Transverse colon (tissue), 4 donors: ENCODE measurements at regions not wholly inside any gene's neighbourhood (a gene's known extent, or its start where the extent isn't known, plus 50 kb on each side); places are given as distances from the start of the nearest gene placed in this dataset.

Experiments
- DNase-seq: peaks from one replicate; pipeline ENCODE4 v3.0.0-alpha.2; 2019
- H3K27ac ChIP-seq, 4 donors: fragments of 200-600 bp; sonication (generic); 2 replicates each; pipeline ENCODE4 v1.5.1; 2016 to 2018; ENCODE audit warnings: inconsistent platforms in 4 of 4
- H3K27me3 ChIP-seq: fragments of 200-600 bp; sonication (generic); 2 replicates; pipeline ENCODE4 v1.5.1; 2017; ENCODE audit warnings: inconsistent platforms
- H3K36me3 ChIP-seq, 4 donors: fragments of 200-600 bp; sonication (generic); 2 replicates each; pipeline ENCODE4 v1.5.1; 2017 to 2019; ENCODE audit warnings: inconsistent platforms in 4 of 4
- H3K4me1 ChIP-seq, 4 donors: fragments of 200-600 bp; sonication (generic); 2 replicates each; pipeline ENCODE4 v1.5.1; 2017 to 2020; ENCODE audit warnings: inconsistent platforms in 4 of 4
- H3K4me3 ChIP-seq, 4 donors: fragments of 200-600 bp; sonication (generic); 1 replicate in 1 of 4; 2 replicates in 3 of 4; pipeline versions ENCODE4 v1.5.1 to v1.6.1; 2017 to 2019; ENCODE audit warnings: inconsistent platforms in 4 of 4
- H3K9me3 ChIP-seq, 2 donors: fragments of 200-600 bp; sonication (generic); 2 replicates each; pipeline ENCODE4 v1.5.1; 2017 to 2019; ENCODE audit warnings: inconsistent platforms in 2 of 2
- EP300 ChIP-seq: sonication (generic); formaldehyde crosslinking; IDR thresholded peaks from one replicate; pipeline ENCODE4 v1.6.1; 2017; ENCODE audit warnings: antibody characterized with exemption, low read depth
- POLR2A ChIP-seq: fragments of 450-650 bp; IDR thresholded peaks from one replicate; pipeline ENCODE4 v1.6.1; 2016; ENCODE audit warnings: antibody characterized with exemption, mild to moderate bottlenecking, moderate library complexity
- POLR2AphosphoS5 ChIP-seq, 3 donors: sonication (generic); formaldehyde crosslinking; IDR thresholded peaks; one replicate each; pipeline ENCODE4 v1.6.1; 2016; ENCODE audit warnings: antibody characterized with exemption in 3 of 3
- WGBS, 2 donors: methylation state at CpG; one replicate each; pipeline ENCODE4 v1.1.5; 2018; ENCODE audit warnings: low coverage in 1 of 2; 5-methylcytosine and 5-hydroxymethylcytosine counted together
- in situ Hi-C, 4 donors: fragments of 200-750 bp; cut with MboI; loops; one replicate each; pipeline versions ENCODE4 v1.15.0 to v1.15.1; 2017; ENCODE audit warnings: low sequenced_read_pairs in 3 of 4, low pct_ligation_motif_present in 1 of 4, low pct_unique_long_range_greater_than_20kb in 1 of 4
- intact Hi-C: fragments of 100-400 bp; cut with DNase I; formaldehyde crosslinking; loops from one replicate; pipeline ENCODE4 v1.15.1; 2023; ENCODE audit warnings: low total_unique reads
- TF ChIP-seq, protein P1 (sequence below), 5 experiments: fragments of 200-600 bp in 3 of 5; fragments of 450-650 bp in 2 of 5; sonication (generic) in 3 of 5; IDR thresholded peaks; 1 replicate in 2 of 5; 2 replicates in 3 of 5; pipeline ENCODE4 v1.5.1; 2016 to 2017; ENCODE audit warnings: antibody characterized with exemption in 5 of 5, inconsistent platforms in 3 of 5, mild to moderate bottlenecking in 2 of 5, moderate library complexity in 1 of 5

- H3K27ac ChIP-seq, result no peak overlapping the region
- in situ Hi-C loops, result no loop called here
- H3K4me3 ChIP-seq, result no peak overlapping the region
- no peaks in the 10 kb centered on the region for H3K9me3 ChIP-seq
- TF ChIP-seq POLR2A (no peak), POLR2AphosphoS5 (IDR thresholded peaks at IDR 0.05) (no peak), EP300 (no peak)
- TF ChIP-seq, protein P1, sequence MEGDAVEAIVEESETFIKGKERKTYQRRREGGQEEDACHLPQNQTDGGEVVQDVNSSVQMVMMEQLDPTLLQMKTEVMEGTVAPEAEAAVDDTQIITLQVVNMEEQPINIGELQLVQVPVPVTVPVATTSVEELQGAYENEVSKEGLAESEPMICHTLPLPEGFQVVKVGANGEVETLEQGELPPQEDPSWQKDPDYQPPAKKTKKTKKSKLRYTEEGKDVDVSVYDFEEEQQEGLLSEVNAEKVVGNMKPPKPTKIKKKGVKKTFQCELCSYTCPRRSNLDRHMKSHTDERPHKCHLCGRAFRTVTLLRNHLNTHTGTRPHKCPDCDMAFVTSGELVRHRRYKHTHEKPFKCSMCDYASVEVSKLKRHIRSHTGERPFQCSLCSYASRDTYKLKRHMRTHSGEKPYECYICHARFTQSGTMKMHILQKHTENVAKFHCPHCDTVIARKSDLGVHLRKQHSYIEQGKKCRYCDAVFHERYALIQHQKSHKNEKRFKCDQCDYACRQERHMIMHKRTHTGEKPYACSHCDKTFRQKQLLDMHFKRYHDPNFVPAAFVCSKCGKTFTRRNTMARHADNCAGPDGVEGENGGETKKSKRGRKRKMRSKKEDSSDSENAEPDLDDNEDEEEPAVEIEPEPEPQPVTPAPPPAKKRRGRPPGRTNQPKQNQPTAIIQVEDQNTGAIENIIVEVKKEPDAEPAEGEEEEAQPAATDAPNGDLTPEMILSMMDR (IDR thresholded peaks at IDR 0.05), result no peak
- no peak for DNase-seq
- H3K36me3 ChIP-seq, result no peaks in the 10 kb centered on the region
- no peaks in the 10 kb centered on the region for H3K27me3 ChIP-seq
- H3K4me1 ChIP-seq, result peaks cover 0 to 7% (median 7%) of the 10 kb centered on the region in 4 donors
- WGBS, 2 donors, result 92 to 96% methylated on average over 13 to 33 of the region's 33 CpGs
- intact Hi-C loops, result no loop called here
Measured at GRCh38 chr2:241953324-241953928, 83.9 kb downstream of the RTP5 start.

DNA sequence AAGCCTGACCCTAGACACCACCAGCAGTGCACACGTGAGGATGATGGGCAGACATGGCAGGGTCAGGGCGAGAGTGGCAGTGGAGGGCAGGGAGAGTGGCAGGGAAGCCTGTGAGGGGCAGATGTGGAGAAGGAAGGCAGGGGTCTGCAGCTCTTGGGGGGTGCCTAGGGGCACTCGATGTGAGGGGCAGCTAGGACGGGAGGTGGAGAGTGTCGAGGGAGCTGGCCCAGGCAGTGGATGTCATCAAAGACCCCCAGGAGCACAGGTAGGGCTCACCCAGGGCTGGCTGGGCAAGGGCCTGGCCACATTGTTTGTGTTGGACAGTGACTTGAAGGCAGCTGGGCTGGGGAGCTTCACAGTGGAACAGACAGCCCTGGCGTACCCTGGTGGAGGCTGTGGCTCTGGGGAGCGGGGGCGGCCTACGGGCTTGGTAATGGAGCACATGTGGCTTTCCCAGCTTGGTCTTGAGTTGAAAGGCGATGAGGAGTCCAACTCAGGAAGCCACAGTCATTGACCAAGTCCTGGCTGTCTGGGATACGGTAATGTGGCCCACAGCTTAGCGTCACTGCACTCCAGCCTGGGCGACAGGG is 87.1 kb downstream of the RTP5 start:
- Histone ChIP-seq H3K27me3 (no peaks in the 10 kb centered on the region), H3K36me3 (no peaks in the 10 kb centered on the region), H3K9me3 (no peaks in the 10 kb centered on the region), H3K4me3 (no peak overlapping the region), H3K27ac (no peak overlapping the region), H3K4me1 (no peaks in the 10 kb centered on the region)
- intact Hi-C loops, result no loop called here
- TF ChIP-seq POLR2AphosphoS5 (IDR thresholded peaks at IDR 0.05) (no peak), POLR2A (no peak), EP300 (no peak)
- TF ChIP-seq, protein P1 (IDR thresholded peaks at IDR 0.05), result no peak
- DNase-seq, result no peak
- in situ Hi-C loops, result no loop called here
- WGBS, 2 donors, result 97% methylated on average over 13 of the region's 13 CpGs; no CpG with 5 or more reads in 1 of the 2 donors

DNA sequence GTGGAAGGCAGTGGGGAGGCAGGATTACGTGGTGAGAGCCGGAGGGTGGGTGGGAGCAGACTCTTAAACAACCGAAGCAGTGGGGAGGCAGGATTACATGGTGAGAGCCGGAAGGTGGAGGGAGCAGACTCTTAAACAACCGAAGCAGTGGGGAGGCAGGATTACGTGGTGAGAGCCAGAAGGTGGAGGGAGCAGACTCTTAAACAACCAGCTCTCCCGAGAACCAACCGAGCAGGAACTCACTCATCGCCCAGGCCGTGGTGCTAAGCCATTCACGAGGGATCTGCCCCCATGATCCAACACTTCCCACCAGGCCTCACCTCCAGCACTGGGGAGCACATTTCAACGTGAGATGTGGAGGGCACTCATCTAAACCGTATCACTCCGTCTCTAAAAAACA is 87.7 kb downstream of the RTP5 start:
- Histone ChIP-seq H3K36me3 (no peaks in the 10 kb centered on the region), H3K27me3 (no peaks in the 10 kb centered on the region), H3K4me1 (no peaks in the 10 kb centered on the region), H3K9me3 (no peaks in the 10 kb centered on the region), H3K4me3 (no peak overlapping the region), H3K27ac (no peak overlapping the region)
- WGBS, 2 donors, result 88 to 93% methylated on average over 9 to 14 of the region's 14 CpGs
- in situ Hi-C loops, result no loop called here
- TF ChIP-seq POLR2A (no peak), POLR2AphosphoS5 (IDR thresholded peaks at IDR 0.05) (no peak), EP300 (no peak)
- TF ChIP-seq, protein P1 (IDR thresholded peaks at IDR 0.05), result no peak
- intact Hi-C loops, result no loop called here
- DNase-seq, result no peak

DNA sequence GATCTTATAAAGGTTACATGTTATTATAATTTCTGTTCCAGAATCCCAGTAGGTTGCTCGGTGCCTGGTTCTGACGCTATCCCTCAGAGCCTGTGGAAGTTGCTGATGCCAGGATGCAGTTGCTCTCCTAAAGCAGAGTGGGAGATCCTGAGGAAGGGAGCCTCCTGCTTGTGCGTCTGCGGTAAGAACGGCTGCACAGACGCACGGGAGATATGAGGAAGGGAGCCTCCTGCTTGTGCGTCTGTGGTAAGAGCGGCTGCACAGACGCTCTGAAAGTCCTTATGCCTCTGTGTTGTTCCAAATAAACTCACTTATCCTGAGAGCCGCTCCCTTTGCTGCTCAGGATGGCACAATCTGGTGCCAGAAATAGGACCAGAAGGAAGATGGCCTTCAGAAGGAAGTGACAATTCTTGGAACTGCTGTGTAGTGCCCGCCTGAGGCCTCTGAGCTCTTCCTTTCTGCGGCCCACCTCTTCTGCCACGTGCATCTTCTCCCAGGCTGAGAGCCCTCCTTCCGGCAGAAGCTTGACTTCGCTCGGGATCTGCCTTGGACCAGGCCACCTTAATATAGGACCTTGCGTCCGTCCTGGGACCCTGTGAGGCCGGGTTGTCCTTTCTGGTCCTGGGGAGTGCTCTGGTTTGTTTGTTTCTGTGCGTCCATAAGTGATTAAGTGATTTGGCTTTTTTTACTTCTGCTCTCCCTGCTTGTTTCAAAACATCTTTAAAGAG is 89.5 kb downstream of the RTP5 start:
- in situ Hi-C loops (no loop called here), intact Hi-C loops (no loop called here)
- Histone ChIP-seq H3K36me3 (no peaks in the 10 kb centered on the region), H3K9me3 (no peaks in the 10 kb centered on the region), H3K27ac (no peak overlapping the region), H3K27me3 (no peaks in the 10 kb centered on the region), H3K4me1 (no peaks in the 10 kb centered on the region), H3K4me3 (no peak overlapping the region)
- TF ChIP-seq POLR2A (no peak), POLR2AphosphoS5 (IDR thresholded peaks at IDR 0.05) (no peak), EP300 (no peak)
- TF ChIP-seq, protein P1 (IDR thresholded peaks at IDR 0.05), result no peak
- no peak for DNase-seq
- WGBS, 2 donors, result 89 to 91% methylated on average over 4 to 21 of the region's 21 CpGs
